HG03039 (cell line): ENCODE measurements at regions not wholly inside any gene's neighbourhood (a gene's known extent, or its start where the extent isn't known, plus 50 kb on each side); places are given as distances from the start of the nearest gene placed in this dataset.

ENCODE experiments used
- ATAC-seq: cut with Tn5 transposase; IDR thresholded peaks from one replicate; pipeline ENCODE4 v1.9.1; 2021; ENCODE audit warnings: mild to moderate bottlenecking, moderate library complexity; ENCODE audit not compliant: unreplicated experiment

GRCh38 chr18:46405832-46406538 is 251.0 kb downstream of the LOXHD1 start:
- ATAC-seq: no peak

GRCh38 chr18:46406539-46406932 is 250.5 kb downstream of the LOXHD1 start:
- no peak for ATAC-seq

- ATAC-seq: no peak
Measured at GRCh38 chr18:46407486-46408166, 249.4 kb downstream of the LOXHD1 start.

- ATAC-seq: no peak
Measured at GRCh38 chr18:46408334-46408987, 248.6 kb downstream of the LOXHD1 start.

GRCh38 chr18:46411191-46411828 is 245.7 kb downstream of the LOXHD1 start:
- ATAC-seq: no peak

- ATAC-seq: no peak
Measured at GRCh38 chr18:46411867-46412690, 244.9 kb downstream of the LOXHD1 start.

GRCh38 chr18:46412916-46413315 is 244.1 kb downstream of the LOXHD1 start:
- ATAC-seq: no peak

GRCh38 chr18:46413684-46414083 is 243.3 kb downstream of the LOXHD1 start:
- ATAC-seq: no peak

- no peak for ATAC-seq
Measured at GRCh38 chr18:46414863-46415262, 242.2 kb downstream of the LOXHD1 start.

- no peak for ATAC-seq
Measured at GRCh38 chr18:46415532-46416252, 241.3 kb downstream of the LOXHD1 start.

GRCh38 chr18:46416706-46417638 is 240.0 kb downstream of the LOXHD1 start:
- ATAC-seq: no peak

- no peak for ATAC-seq
Measured at GRCh38 chr18:46418663-46419260, 238.3 kb downstream of the LOXHD1 start.

GRCh38 chr18:46419391-46420141 is 237.5 kb downstream of the LOXHD1 start:
- ATAC-seq: no peak

GRCh38 chr18:46421973-46422551 is 235.0 kb downstream of the LOXHD1 start:
- ATAC-seq: no peak

- ATAC-seq: no peak
Measured at GRCh38 chr18:46422552-46423055, 234.4 kb downstream of the LOXHD1 start.

GRCh38 chr18:46423226-46423805 is 233.7 kb downstream of the LOXHD1 start:
- no peak for ATAC-seq

GRCh38 chr18:46424898-46425297 is 232.1 kb downstream of the LOXHD1 start:
- no peak for ATAC-seq
